Activated naive CD4-positive, alpha-beta T cell treated with anti-CD3 and anti-CD28 coated beads, Interleukin-2, amount 50 U/mL, for 24 hours (primary cell): ENCODE measurements at regions not wholly inside any gene's neighbourhood (a gene's known extent, or its start where the extent isn't known, plus 50 kb on each side); places are given as distances from the start of the nearest gene placed in this dataset.
"Not testable (repeated sequence)": the region's sequence is repeated elsewhere in the genome, so short reads cannot be mapped to it uniquely, and the experiment has no call there.

ENCODE experiments used
- H3K27ac Mint-ChIP-seq: one replicate; pipeline ENCODE4 v1.8.0; 2021; ENCODE audit warnings: mild to moderate bottlenecking, mixed read lengths
- H3K27me3 Mint-ChIP-seq: one replicate; pipeline ENCODE4 v1.8.0; 2021; ENCODE audit warnings: mixed read lengths
- H3K36me3 Mint-ChIP-seq: one replicate; pipeline ENCODE4 v1.8.0; 2021; ENCODE audit warnings: mixed read lengths
- H3K4me1 Mint-ChIP-seq: one replicate; pipeline ENCODE4 v1.8.0; 2021; ENCODE audit warnings: mixed read lengths
- H3K4me3 Mint-ChIP-seq: one replicate; pipeline ENCODE4 v1.8.0; 2021; ENCODE audit warnings: mild to moderate bottlenecking, mixed read lengths
- H3K9me3 Mint-ChIP-seq: one replicate; pipeline ENCODE4 v1.8.0; 2021; ENCODE audit warnings: mixed read lengths

GRCh38 chr13:48790966-48791365, 137.2 kb downstream of the CYSLTR2 start:
- no peaks in the 10 kb centered on the region for H3K27me3 Mint-ChIP-seq
- H3K4me3 Mint-ChIP-seq, result no peak overlapping the region
- no peaks in the 10 kb centered on the region for H3K4me1 Mint-ChIP-seq
- H3K9me3 Mint-ChIP-seq, result no peaks in the 10 kb centered on the region
- H3K36me3 Mint-ChIP-seq, result no peaks in the 10 kb centered on the region
- no peak overlapping the region for H3K27ac Mint-ChIP-seq

- H3K36me3 Mint-ChIP-seq, result no peaks in the 10 kb centered on the region
- no peak overlapping the region for H3K27ac Mint-ChIP-seq
- H3K27me3 Mint-ChIP-seq, result no peaks in the 10 kb centered on the region
- no peaks in the 10 kb centered on the region for H3K9me3 Mint-ChIP-seq
- H3K4me3 Mint-ChIP-seq, result no peak overlapping the region
- no peaks in the 10 kb centered on the region for H3K4me1 Mint-ChIP-seq
Measured at GRCh38 chr13:48797127-48797526, 143.4 kb downstream of the CYSLTR2 start.

- Mint-ChIP-seq H3K27me3 (no peaks in the 10 kb centered on the region), H3K9me3 (no peaks in the 10 kb centered on the region), H3K36me3 (no peaks in the 10 kb centered on the region), H3K4me1 (no peaks in the 10 kb centered on the region), H3K27ac (no peak overlapping the region), H3K4me3 (no peak overlapping the region)
Measured at GRCh38 chr13:48797761-48798160, 144.0 kb downstream of the CYSLTR2 start.

GRCh38 chr13:48798180-48798579, 144.5 kb downstream of the CYSLTR2 start:
- Mint-ChIP-seq H3K4me3 (no peak overlapping the region), H3K4me1 (peaks cover under 1% of the 10 kb centered on the region), H3K36me3 (no peaks in the 10 kb centered on the region), H3K27ac (no peak overlapping the region), H3K9me3 (no peaks in the 10 kb centered on the region), H3K27me3 (no peaks in the 10 kb centered on the region)

GRCh38 chr13:48801255-48801654, 147.5 kb downstream of the CYSLTR2 start:
- H3K9me3 Mint-ChIP-seq, result peaks cover 5% of the 10 kb centered on the region
- H3K4me1 Mint-ChIP-seq, result peaks cover 31% of the 10 kb centered on the region
- no peaks in the 10 kb centered on the region for H3K36me3 Mint-ChIP-seq
- no peaks in the 10 kb centered on the region for H3K27me3 Mint-ChIP-seq
- no peak overlapping the region for H3K27ac Mint-ChIP-seq
- no peak overlapping the region for H3K4me3 Mint-ChIP-seq

GRCh38 chr13:48804821-48805601, 151.3 kb downstream of the CYSLTR2 start:
- peaks cover 5% of the 10 kb centered on the region for H3K9me3 Mint-ChIP-seq
- H3K4me3 Mint-ChIP-seq, result peak overlapping the region; percentile 43
- peaks cover 45% of the 10 kb centered on the region for H3K4me1 Mint-ChIP-seq
- no peaks in the 10 kb centered on the region for H3K36me3 Mint-ChIP-seq
- peak overlapping the region; percentile 20 for H3K27ac Mint-ChIP-seq
- no peaks in the 10 kb centered on the region for H3K27me3 Mint-ChIP-seq

GRCh38 chr13:48806522-48806921, 152.8 kb downstream of the CYSLTR2 start:
- no peak overlapping the region for H3K4me3 Mint-ChIP-seq
- peak overlapping the region; percentile 9 for H3K27ac Mint-ChIP-seq
- H3K4me1 Mint-ChIP-seq, result peaks cover 45% of the 10 kb centered on the region
- H3K36me3 Mint-ChIP-seq, result no peaks in the 10 kb centered on the region
- peaks cover 5% of the 10 kb centered on the region for H3K9me3 Mint-ChIP-seq
- no peaks in the 10 kb centered on the region for H3K27me3 Mint-ChIP-seq

- peaks cover 2% of the 10 kb centered on the region for H3K27me3 Mint-ChIP-seq
- no peak overlapping the region for H3K4me3 Mint-ChIP-seq
- H3K36me3 Mint-ChIP-seq, result peaks cover 3% of the 10 kb centered on the region
- H3K4me1 Mint-ChIP-seq, result peaks cover 39% of the 10 kb centered on the region
- peaks cover 10% of the 10 kb centered on the region for H3K9me3 Mint-ChIP-seq
- no peak overlapping the region for H3K27ac Mint-ChIP-seq
Measured at GRCh38 chr13:48808683-48809082, 155.0 kb downstream of the CYSLTR2 start.

- Mint-ChIP-seq H3K4me1 (peaks cover 26% of the 10 kb centered on the region), H3K27me3 (peaks cover 2% of the 10 kb centered on the region), H3K27ac (no peak overlapping the region), H3K36me3 (peaks cover 3% of the 10 kb centered on the region), H3K9me3 (peaks cover 5% of the 10 kb centered on the region), H3K4me3 (no peak overlapping the region)
Measured at GRCh38 chr13:48810013-48810412, 156.3 kb downstream of the CYSLTR2 start.

GRCh38 chr13:48813518-48813917, 159.8 kb downstream of the CYSLTR2 start:
- Mint-ChIP-seq H3K4me1 (peaks cover 17% of the 10 kb centered on the region), H3K9me3 (peaks cover 5% of the 10 kb centered on the region), H3K4me3 (no peak overlapping the region), H3K27me3 (peaks cover 2% of the 10 kb centered on the region), H3K36me3 (peaks cover 3% of the 10 kb centered on the region), H3K27ac (no peak overlapping the region)

GRCh38 chr13:48816700-48817099, 159.0 kb upstream of the FNDC3A start:
- peaks cover 2% of the 10 kb centered on the region for H3K27me3 Mint-ChIP-seq
- peaks cover 3% of the 10 kb centered on the region for H3K36me3 Mint-ChIP-seq
- peak overlapping the region; percentile 1 for H3K27ac Mint-ChIP-seq
- peaks cover 17% of the 10 kb centered on the region for H3K4me1 Mint-ChIP-seq
- peaks cover 5% of the 10 kb centered on the region for H3K9me3 Mint-ChIP-seq
- peak overlapping the region; percentile 65 for H3K4me3 Mint-ChIP-seq

GRCh38 chr13:48817166-48817802, 158.4 kb upstream of the FNDC3A start:
- peaks cover 2% of the 10 kb centered on the region for H3K27me3 Mint-ChIP-seq
- H3K36me3 Mint-ChIP-seq, result peaks cover 3% of the 10 kb centered on the region
- peaks cover 4% of the 10 kb centered on the region for H3K9me3 Mint-ChIP-seq
- H3K27ac Mint-ChIP-seq, result peak overlapping the region; percentile 1
- H3K4me1 Mint-ChIP-seq, result peaks cover 17% of the 10 kb centered on the region
- H3K4me3 Mint-ChIP-seq, result peak overlapping the region; percentile 65

- H3K27ac Mint-ChIP-seq, result no peak overlapping the region
- H3K36me3 Mint-ChIP-seq, result no peaks in the 10 kb centered on the region
- no peaks in the 10 kb centered on the region for H3K27me3 Mint-ChIP-seq
- no peaks in the 10 kb centered on the region for H3K9me3 Mint-ChIP-seq
- H3K4me1 Mint-ChIP-seq, result peaks cover 17% of the 10 kb centered on the region
- no peak overlapping the region for H3K4me3 Mint-ChIP-seq
Measured at GRCh38 chr13:48818495-48819356, 157.0 kb upstream of the FNDC3A start.

- Mint-ChIP-seq H3K4me3 (no peak overlapping the region), H3K27ac (no peak overlapping the region), H3K4me1 (peaks cover 17% of the 10 kb centered on the region), H3K9me3 (no peaks in the 10 kb centered on the region), H3K27me3 (no peaks in the 10 kb centered on the region), H3K36me3 (no peaks in the 10 kb centered on the region)
Measured at GRCh38 chr13:48819376-48819775, 156.3 kb upstream of the FNDC3A start.

GRCh38 chr13:48819899-48820298, 155.8 kb upstream of the FNDC3A start:
- Mint-ChIP-seq H3K9me3 (no peaks in the 10 kb centered on the region), H3K4me3 (no peak overlapping the region), H3K27ac (no peak overlapping the region), H3K36me3 (no peaks in the 10 kb centered on the region), H3K27me3 (no peaks in the 10 kb centered on the region), H3K4me1 (peaks cover 17% of the 10 kb centered on the region)

- H3K9me3 Mint-ChIP-seq, H3K27ac Mint-ChIP-seq, H3K36me3 Mint-ChIP-seq, H3K4me3 Mint-ChIP-seq, H3K27me3 Mint-ChIP-seq: not testable (repeated sequence)
- peaks cover 15% of the 10 kb centered on the region for H3K4me1 Mint-ChIP-seq
Measured at GRCh38 chr13:48823526-48823925, 152.2 kb upstream of the FNDC3A start.
